ENCODE measurements at regions not wholly inside any gene's neighbourhood (a gene's known extent, or its start where the extent isn't known, plus 50 kb on each side); places are given as distances from the start of the nearest gene placed in this dataset.

DNA sequence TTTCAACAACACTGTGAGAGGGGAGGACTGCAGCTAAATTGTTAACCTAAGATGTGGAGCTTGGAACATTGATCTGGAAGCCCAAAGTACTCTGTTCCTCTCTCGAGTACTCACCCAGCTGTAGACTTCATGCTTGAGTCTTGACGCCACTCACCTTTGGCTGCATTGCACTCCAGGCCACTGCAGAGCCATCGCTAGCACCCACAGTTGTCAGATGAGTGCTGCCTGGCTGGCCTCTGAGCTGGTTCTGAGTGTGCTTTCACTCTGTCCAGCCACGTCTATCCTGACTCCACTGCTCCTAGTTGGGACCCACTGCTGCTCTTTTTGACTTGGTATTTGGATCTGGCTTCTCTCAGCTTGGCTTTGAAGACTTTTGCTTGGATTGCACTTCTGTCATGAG, 552.1 kb downstream of the DCDC2C start:
- no peak for DNase-seq (ENCODE audit: low read depth in 2 of 2)

DNA sequence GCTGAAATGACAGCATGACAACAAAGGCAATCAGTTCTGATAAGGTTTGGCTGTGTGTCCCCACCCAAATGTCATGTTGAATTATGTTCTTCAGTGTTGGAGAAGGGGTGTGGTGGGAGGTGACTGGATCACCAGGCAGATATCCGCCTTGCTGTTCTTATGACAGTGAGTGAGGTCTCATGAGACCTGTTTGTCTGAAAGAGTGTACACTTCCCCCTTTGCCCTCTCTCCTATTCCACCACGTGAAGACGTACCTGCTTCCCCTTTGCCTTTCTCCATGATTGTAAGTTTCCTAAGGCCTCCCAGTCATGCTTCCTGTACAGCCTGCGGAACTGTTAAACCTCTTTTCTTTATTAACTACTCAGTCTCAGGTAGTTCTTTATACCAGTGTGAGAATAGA, 553.0 kb downstream of the DCDC2C start:
- no peak for DNase-seq (ENCODE audit: low read depth in 2 of 2)

DNA sequence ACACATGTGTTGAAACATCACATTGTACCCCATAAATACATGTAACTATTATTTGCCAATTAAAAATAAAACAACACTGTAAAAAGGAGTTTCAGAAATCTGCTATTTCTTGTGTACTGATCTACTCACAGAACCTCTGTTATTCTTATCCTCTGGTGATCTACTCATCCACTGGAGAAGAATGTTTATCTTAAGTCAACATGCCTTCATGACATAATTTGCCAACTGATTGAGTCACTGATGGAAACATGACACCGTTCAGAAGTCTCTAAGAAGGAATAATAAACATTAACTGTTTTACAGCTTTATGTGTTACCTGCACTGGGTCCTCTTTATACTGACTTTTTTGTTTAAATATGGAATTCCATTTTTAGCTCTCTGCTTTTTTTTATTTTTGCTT, 555.2 kb downstream of the DCDC2C start:
- no peak for DNase-seq (ENCODE audit: low read depth in 2 of 2)

DNA sequence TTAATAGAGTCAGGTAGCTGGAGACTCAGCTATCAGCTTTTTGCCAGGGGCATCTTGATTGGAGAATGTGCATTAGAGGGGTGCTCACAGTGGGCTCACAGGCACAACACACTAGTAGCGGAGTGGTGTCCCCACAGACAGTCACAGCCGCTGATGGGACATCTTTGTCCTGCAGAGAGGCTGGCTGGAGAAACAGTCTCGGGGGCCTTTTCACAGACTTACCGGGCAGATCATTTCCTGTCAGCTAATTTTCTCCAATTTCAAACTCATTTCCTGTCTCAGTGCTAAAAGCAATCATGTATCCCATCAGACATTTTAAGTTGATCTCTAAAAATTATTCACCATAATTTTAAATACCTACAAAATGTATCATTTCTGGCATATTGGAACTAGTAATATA, 562.6 kb downstream of the DCDC2C start:
- no peak for DNase-seq (ENCODE audit: low read depth in 2 of 2)

DNA sequence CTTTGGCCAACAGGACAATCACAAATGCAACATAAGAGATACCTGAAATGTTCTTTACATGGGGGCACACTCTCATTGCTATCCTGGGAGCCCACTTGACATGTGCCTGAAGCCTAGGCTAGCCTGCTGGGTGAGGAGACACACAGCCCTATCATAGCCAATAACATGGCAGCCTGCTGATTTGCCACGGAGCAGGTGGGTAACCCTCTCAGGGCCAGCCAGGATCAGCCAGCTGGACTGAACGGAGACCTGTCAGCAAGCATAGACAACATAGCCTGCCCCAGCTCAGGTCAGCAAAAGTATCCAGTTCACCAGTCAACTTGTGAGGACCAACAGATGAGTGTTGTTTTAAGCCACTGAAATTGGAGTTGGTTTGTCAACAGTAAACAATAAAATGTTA, 566.5 kb downstream of the DCDC2C start:
- DNase-seq (ENCODE audit: low read depth in 2 of 2) = no peak

DNA sequence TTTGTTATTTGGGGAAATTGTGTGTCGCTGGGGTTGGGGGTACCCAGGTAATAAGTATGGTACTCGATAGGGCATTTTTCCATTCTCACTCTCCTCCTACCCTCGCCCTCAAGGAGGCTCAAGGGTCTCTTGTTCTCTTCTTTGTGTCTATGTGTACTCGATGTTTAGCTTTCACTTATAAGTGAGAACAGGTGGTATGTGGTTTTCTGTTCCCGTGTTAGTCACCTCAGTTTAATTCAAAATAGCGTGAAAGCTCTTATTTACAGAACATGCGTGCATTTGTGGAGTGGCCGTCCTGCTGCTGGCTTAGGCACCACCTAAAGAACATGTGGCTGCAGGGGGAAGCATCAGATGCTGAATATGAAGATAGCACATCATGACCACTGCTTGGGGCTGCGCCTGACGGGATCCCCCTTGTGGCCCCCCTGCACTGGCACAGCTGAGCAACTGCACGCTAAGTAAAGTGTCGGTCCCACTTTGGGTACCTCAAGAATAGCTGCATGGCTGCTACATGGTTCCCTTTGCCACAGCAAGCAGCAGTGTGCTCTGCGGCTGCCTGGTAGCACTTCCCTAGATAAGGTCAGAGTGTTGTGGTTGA, 569.0 kb downstream of the DCDC2C start:
- DNase-seq (ENCODE audit: low read depth in 2 of 2) = no peak

DNA sequence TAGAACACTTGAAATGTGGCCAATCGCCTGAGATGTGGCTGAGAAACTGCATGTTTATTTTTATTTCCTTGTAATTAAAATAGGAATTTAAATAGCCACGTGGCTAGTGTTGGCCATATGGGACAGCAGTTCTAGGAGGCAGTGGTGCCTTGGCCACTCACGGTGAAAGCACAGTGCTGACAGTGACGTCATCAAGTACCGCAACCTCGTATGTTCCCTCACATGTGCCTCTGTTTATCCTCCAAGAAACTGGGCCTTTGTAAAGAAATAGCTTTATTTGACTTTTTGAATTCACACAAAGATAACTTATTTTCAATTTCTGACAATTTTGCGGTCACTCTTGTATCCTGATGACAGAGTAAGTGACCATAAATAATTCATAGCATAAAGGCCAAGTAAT, 575.0 kb downstream of the DCDC2C start:
- DNase-seq (ENCODE audit: low read depth in 2 of 2) = no peak

DNA sequence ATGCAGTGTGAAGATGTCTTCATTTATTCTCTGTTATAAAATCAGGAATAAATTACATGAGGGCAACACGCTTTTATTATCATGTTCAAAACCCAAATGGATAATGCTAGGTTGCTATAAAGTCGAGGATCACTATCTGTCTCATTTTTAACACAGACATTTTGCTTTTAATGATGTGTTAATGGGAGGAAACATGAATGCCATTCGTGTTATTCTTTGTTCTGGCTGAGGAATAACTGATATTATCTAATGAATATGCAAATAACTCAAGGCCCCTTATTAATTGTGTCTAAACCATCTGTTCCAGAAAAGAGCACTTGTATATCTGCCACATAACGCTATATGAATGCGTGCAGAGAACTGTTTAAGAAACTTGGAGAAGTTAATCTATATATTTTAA, 576.1 kb downstream of the DCDC2C start:
- no peak for DNase-seq (ENCODE audit: low read depth in 2 of 2)

DNA sequence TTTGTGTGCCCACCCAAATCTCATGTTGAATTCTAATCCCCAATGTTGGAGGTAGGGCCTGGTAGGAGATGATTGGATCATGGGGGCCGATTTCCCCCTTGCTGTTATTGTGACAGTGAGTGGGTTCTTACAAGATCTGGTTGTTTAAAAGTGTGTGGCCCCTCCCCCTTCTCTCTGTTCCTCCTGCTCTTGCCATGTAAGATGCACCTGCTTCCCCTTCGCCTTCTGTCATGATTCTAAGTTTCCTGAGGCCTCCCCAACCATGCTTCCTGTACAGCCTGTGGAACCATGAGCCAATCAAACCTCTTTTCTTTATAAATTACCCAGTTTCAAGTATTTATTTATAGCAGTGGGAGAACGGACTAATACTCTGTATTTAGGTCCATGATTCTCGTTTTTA, 588.1 kb downstream of the DCDC2C start:
- DNase-seq (ENCODE audit: low read depth in 2 of 2) = no peak

DNA sequence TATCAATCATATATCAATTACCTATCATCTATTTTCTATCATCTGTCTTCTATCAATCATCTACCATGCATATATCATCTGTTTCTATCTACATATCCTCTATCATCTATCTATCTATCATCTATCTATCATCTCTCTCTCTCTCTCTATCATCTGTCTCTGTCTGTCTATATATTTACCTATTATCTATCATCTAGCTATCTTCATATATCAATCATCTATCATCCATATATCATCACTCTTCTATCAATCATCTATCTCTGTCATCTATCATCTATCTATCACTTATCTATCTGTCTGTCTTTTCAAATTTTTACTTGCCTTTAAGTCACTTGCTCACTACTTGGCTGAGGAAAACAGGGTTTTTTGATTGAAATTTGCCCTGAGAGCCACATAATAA, 592.3 kb downstream of the DCDC2C start:
- DNase-seq (ENCODE audit: low read depth in 2 of 2) = no peak

DNA sequence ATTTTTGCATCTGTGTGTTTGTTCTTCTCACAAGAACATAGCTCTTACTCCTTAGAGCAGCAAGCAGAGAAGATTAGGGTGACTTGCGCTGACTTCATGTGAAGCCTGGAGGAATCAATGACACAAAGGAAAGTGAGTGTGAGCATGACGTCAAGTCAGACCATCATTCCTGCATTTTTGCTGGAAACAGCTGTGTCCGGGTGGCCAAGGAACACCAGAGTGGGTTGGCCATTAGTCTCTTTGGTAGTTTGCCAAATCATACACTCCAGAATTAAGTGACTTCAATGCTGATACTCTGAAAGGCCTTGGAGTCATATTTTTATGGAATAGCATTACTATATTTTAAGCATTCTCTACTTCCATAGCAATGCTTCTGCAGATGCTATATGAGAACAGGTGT, 597.2 kb downstream of the DCDC2C start:
- DNase-seq (ENCODE audit: low read depth in 2 of 2) = no peak

DNA sequence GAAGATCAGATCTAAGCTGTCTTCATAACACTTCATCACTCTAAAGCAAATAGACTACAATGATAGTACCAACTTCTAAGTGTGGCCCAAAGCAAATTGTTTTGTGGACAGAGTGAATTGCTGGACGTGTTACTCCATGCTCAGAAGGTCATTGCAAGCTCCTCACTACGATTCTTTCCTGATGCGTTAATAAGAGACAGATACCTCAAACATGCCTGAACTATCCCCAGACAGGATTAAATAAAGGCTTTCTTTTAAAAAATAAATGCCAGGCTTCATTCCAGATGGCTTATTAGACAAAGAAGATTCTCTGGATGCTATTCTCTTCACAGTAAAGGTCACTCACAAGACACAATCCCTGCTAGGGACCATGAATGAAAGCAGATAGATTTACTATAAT, 621.2 kb downstream of the DCDC2C start:
- no peak for DNase-seq (ENCODE audit: low read depth in 2 of 2)

DNA sequence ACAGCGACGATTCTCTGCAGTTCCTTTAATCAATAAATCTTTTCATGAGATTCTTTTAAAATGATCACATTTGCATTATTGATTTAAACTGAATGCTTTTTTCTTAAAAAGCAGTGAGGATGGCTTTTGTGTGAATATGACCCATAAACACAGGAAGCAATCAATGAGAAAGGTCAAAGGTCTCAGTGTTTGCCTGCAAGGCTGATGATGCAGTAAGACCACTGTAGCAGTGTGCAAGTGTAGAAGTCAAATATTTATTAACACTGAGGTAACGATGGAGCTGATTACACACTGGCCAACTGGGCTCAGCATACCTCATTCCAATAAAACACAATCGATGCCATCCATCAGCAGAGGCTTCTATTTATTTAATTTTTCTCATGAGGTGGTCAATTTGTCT, 633.5 kb downstream of the DCDC2C start:
- no peak for DNase-seq (ENCODE audit: low read depth in 2 of 2)

DNA sequence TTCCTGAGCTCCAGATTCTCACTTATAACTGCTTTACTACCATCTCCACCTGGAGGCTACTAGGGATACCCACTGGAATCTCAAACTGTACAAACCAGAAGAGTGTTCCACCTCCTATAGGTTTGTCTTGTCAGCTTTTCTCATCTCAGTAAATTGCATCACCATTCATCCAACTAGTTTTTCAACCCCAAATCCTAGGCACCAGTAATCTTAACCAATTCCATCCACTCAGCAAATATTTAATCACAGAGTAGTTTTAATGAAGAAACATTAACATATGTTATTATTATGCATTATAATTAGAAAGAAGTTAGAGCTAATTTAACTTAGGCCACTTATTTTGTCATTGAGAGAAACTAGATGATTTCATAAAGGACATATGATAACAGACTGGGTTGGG, 635.0 kb downstream of the DCDC2C start:
- no peak for DNase-seq (ENCODE audit: low read depth in 2 of 2)

DNA sequence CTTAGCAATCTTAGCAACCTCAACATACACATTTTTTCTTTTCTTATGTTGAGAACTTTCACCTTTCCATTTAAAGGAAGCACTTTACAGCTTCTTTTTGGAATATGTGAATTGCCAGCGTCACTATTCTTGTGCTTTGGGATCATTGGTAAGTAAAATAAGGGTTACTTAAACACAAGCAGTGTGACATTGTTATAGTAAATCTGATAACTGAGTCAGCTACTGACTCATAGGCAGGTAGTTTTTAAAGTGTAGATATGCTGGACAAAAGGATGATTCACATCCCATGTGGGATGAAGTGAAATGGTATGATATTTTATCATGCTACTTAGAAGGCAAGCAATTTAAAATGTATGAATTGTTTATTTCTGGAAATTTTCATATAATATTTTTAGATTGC, 637.2 kb downstream of the DCDC2C start:
- no peak for DNase-seq (ENCODE audit: low read depth in 2 of 2)

DNA sequence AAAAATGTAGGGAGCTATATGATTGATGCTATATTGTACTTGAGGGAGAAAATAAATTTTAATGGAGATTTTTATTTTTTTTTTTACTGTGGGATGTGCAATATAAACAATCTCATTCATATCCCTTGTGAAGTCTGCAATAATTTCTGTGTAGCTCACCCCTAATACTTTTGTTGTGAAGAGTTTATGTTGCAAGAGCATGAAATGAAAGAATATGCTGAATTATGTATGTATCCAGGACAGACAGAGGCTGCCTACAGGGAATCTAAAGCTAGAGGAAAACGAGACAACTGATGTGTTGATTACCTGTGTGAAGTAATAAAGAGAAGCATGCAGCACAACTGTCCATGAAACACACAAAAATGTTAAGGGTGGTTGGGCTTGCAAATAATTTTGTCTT, 643.3 kb downstream of the DCDC2C start:
- no peak for DNase-seq (ENCODE audit: low read depth in 2 of 2)

DNA sequence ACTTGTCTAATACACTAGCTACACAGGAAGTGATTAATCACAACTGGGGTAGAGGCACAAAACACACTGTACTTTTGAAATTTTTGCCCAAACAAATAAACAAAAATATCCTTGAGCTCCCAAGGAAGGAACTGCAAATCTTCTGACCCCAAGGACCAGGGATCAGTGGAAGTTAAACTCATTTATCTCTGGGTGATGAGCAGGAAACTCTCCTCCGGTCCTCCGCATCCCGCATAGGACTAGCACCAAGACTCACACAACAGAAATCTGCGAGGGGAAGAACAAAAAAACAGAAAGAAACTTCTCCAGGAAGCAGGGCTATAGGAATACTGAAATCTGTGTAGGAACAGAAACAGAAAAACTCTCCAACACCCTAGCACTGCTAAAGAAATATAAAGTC, 650.3 kb downstream of the DCDC2C start:
- no peak for DNase-seq (ENCODE audit: low read depth in 2 of 2)

DNA sequence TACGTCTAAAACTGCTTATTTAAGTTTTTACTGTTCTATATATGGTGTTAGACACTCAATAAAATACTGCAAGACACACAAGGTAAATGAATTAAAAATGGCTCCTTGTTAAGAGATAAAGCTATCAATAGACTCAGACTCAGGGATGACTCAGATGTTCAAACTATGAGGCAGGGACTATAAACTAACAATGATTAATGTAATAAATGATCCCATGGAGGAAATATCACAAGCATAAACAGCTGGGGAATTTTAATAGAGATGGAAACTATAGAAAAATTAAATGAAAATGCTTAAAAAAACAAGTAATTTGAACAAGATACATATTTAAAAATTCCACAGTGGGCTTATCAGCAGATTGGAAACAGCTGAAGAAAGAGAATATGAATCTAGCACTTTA, 650.8 kb downstream of the DCDC2C start:
- DNase-seq (ENCODE audit: low read depth in 2 of 2) = no peak

DNA sequence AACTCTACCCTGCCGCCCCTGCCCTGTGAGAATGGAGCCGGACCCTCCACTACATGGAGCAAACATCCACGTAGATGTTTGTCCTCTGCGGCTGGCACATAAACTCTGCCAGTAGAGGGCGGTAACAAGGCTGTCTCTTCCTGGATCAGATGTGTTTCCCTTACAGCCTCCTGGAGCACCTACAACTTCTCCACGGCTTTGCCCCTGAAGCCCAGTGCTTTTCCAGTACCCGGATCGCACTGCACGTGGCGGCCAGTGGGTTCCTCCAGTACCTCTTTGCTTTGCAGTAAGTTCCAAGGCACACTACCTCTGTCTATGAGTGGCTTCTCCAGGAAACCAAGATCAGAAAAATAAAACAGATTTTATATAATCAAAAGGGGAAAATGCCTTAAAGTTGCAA, 651.3 kb downstream of the DCDC2C start:
- DNase-seq (ENCODE audit: low read depth in 2 of 2) = no peak

DNA sequence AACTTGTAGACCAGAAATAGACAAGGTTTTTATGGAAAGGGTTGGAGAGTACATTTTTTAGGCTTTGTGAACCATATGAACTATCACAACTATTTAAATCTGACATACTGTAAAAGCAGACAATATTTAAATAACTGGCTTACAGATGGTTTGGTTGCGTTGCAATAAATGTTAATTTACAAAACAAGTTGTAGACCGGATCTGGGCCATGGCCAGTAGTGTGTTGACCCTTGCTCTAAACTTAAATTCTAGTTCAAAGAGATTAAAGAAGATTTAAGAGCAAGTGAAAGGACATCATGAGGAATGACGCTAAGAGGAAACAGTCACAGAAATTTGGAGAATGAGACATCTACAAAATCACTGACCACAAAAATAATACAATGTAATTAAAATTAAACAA, 652.7 kb downstream of the DCDC2C start:
- no peak for DNase-seq (ENCODE audit: low read depth in 2 of 2)

DNA sequence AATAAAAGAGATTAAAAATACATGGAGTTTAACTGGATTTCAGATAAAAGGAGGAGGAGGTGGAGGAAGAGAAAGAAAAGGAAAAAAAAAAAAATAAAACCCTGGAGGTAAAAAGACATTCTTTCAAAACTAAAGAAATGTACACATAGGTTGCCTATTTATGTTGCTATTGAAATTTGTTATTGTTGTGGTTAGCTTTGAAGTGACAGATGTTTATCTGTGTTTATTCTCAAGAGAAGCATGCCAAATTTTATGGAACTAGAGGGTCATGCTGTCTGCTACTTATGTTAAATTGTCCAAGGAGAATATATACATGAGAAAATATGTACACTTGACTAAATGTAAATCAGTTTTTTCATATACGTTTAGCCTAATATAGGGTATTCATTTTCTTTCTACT, 653.2 kb downstream of the DCDC2C start:
- no peak for DNase-seq (ENCODE audit: low read depth in 2 of 2)

DNA sequence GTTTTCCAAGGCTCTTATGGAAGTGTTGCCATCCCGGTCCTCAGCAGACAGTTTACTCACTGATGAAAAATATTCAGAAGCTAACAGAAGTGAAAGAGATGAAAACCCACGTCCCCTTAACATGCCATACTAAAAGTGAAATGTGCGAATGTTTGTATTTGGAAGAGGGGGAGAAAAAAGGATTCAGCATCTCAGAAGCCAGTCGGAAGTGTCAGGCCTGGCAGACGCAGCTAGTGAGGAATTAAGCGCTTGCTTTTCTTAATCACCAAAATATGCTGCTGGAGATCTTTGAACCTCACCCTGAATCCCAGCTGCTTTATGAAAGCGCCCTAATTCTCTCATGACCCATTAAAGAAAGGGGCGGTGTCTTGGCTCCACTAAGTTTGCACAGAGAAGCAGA, 653.7 kb downstream of the DCDC2C start:
- no peak for DNase-seq (ENCODE audit: low read depth in 2 of 2)

DNA sequence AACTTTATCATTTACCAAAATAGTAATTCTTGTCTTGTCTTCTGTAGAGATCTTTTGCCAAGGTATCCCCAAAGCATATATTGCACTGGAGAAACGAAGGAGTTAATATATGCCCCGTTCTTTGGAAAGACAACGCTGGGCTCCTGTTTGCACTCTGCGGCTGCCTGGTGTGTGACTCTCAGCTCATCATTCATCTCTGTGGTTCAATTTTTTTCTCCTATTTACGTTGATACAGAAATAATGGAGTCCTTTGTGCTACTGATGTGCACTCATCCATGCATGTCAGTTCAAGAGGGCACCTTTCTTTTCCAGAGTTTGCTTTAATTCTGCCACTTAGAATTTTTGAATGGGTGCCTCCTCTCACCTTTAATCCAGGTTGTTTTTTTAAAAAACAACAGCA, 655.5 kb downstream of the DCDC2C start:
- no peak for DNase-seq (ENCODE audit: low read depth in 2 of 2)

DNA sequence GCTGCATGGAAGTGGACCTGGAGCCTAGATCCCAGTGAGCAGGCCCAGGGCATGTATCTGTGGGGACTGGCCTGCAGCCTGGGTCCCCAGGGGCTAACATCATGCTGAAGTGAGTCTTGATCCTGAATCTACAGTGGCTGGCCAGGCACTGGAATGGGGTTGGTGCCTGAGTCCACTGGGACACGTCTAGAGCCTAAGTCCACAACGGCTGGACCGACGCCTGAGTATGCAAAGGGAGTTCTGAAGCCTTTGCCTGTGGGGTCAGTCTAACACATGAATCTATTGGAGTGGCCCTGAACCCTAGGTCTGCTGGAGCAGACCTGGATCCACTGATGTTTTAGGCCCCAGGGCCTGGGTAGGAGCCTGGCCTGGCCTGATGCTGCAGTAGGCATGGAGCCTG, 665.5 kb downstream of the DCDC2C start:
- DNase-seq (ENCODE audit: low read depth in 2 of 2) = no peak
